ENCODE measurements at regions not wholly inside any gene's neighbourhood (a gene's known extent, or its start where the extent isn't known, plus 50 kb on each side); places are given as distances from the start of the nearest gene placed in this dataset.

DNA sequence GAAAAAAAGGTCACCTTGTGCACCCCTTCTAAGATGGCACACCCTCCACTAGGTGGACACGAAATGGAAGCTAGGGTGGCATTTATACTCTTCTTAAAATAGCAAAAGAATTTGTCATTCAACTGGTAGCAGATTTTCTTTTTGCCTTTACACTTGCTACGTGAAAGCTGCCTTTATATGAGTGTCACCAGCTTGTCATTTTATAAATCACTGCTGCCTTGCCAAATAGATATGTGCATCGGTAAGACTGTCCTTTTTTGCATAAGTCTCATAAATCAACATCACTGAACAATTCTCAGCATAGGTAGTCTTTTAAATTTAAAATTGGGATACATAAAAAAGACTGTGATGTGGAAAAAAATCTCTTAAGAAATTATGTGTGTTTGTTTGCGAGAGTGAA is 764.1 kb downstream of the TDRD15 start:
- no peak for TF ChIP-seq EZH2phosphoT487 (conservative IDR thresholded peaks at IDR 0.05; ENCODE audit: low read length)
- TF ChIP-seq, protein P1, sequence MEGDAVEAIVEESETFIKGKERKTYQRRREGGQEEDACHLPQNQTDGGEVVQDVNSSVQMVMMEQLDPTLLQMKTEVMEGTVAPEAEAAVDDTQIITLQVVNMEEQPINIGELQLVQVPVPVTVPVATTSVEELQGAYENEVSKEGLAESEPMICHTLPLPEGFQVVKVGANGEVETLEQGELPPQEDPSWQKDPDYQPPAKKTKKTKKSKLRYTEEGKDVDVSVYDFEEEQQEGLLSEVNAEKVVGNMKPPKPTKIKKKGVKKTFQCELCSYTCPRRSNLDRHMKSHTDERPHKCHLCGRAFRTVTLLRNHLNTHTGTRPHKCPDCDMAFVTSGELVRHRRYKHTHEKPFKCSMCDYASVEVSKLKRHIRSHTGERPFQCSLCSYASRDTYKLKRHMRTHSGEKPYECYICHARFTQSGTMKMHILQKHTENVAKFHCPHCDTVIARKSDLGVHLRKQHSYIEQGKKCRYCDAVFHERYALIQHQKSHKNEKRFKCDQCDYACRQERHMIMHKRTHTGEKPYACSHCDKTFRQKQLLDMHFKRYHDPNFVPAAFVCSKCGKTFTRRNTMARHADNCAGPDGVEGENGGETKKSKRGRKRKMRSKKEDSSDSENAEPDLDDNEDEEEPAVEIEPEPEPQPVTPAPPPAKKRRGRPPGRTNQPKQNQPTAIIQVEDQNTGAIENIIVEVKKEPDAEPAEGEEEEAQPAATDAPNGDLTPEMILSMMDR (IDR thresholded peaks at IDR 0.05; ENCODE audit: insufficient read depth, low read length, poor library complexity, severe bottlenecking), result no peak
- Histone ChIP-seq H3K9ac (ENCODE audit: low read length) (no peak overlapping the region), H2AFZ (ENCODE audit: low read depth, low read length, severe bottlenecking) (no peak overlapping the region), H3K4me2 (ENCODE audit: low read depth, low read length, poor library complexity, severe bottlenecking) (no peak overlapping the region), H3K36me3 (ENCODE audit: low read length) (no peaks in the 10 kb centered on the region), H3K9me3 (ENCODE audit: insufficient read depth, low read length) (no peaks in the 10 kb centered on the region), H3K27ac (ENCODE audit: low read depth, low read length) (no peak overlapping the region), H3K79me2 (ENCODE audit: insufficient read depth, low read length) (no peaks in the 10 kb centered on the region), H3F3A (ENCODE audit: insufficient read depth) (no peaks in the 10 kb centered on the region), H4K20me1 (ENCODE audit: low read depth, low read length) (no peaks in the 10 kb centered on the region), H3K27me3 (ENCODE audit: low read length) (no peaks in the 10 kb centered on the region), H3K4me3 (ENCODE audit: insufficient read depth, low read length, poor library complexity, severe bottlenecking) (no peak overlapping the region), H3K9me2 (replicated peaks; ENCODE audit: insufficient read depth, low read length) (no peaks in the 10 kb centered on the region)

DNA sequence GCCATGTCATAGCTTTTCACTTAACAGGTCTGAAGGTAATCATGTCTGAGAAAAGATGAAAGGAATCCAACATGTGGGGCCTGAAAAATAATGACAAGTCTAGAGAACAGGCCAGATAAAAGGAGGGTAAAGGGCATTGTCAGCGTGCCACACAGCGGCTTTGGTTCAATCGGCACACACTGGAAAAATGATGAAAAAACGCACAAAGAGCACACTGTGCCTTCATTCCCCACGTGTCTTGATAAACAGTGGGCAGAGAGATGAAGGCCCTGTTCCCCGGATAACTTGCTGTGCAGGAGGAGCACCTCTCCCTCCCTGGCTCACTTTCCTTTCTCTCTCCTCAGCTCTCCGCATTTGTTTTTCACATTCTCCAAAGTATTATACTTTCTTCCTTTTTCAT is 766.3 kb downstream of the TDRD15 start:
- no peak overlapping the region for H2AFZ ChIP-seq (ENCODE audit: low read depth, low read length, severe bottlenecking)
- H3K27me3 ChIP-seq (ENCODE audit: low read length), result no peaks in the 10 kb centered on the region
- no peaks in the 10 kb centered on the region for H3K36me3 ChIP-seq (ENCODE audit: low read length)
- no peak overlapping the region for H3K27ac ChIP-seq (ENCODE audit: low read depth, low read length)
- no peaks in the 10 kb centered on the region for H3K9me2 ChIP-seq (replicated peaks; ENCODE audit: insufficient read depth, low read length)
- TF ChIP-seq, protein P1 (IDR thresholded peaks at IDR 0.05; ENCODE audit: insufficient read depth, low read length, poor library complexity, severe bottlenecking), result no peak
- TF ChIP-seq EZH2phosphoT487 (conservative IDR thresholded peaks at IDR 0.05; ENCODE audit: low read length), result no peak
- H4K20me1 ChIP-seq (ENCODE audit: low read depth, low read length), result no peaks in the 10 kb centered on the region
- no peaks in the 10 kb centered on the region for H3K9me3 ChIP-seq (ENCODE audit: insufficient read depth, low read length)
- H3F3A ChIP-seq (ENCODE audit: insufficient read depth), result no peaks in the 10 kb centered on the region
- no peak overlapping the region for H3K9ac ChIP-seq (ENCODE audit: low read length)
- no peaks in the 10 kb centered on the region for H3K79me2 ChIP-seq (ENCODE audit: insufficient read depth, low read length)
- no peak overlapping the region for H3K4me3 ChIP-seq (ENCODE audit: insufficient read depth, low read length, poor library complexity, severe bottlenecking)
- no peak overlapping the region for H3K4me2 ChIP-seq (ENCODE audit: low read depth, low read length, poor library complexity, severe bottlenecking)

DNA sequence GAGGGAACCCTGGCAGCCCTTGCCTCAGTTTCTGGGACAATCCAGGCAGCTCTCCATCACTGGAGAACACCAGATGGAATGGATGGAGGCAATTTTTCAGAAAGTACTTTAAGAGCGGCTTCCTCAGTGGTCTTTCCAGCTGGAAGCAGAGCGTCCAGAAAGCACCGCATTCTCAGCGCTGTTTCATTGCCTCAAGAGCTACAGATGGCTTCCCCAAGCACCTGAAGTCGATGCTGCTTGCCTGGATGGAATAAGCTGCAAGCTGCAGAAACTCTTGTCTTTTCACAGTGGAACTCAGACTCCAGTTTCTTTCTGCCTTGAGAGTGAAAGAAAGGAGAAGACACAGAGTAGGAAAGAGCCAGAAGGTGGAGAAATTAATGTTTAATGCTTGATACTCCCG is 766.9 kb downstream of the TDRD15 start:
- TF ChIP-seq EZH2phosphoT487 (conservative IDR thresholded peaks at IDR 0.05; ENCODE audit: low read length), result no peak
- TF ChIP-seq, protein P1 (IDR thresholded peaks at IDR 0.05; ENCODE audit: insufficient read depth, low read length, poor library complexity, severe bottlenecking), result no peak
- no peak overlapping the region for H3K4me3 ChIP-seq (ENCODE audit: insufficient read depth, low read length, poor library complexity, severe bottlenecking)
- no peak overlapping the region for H2AFZ ChIP-seq (ENCODE audit: low read depth, low read length, severe bottlenecking)

More for the DNA sequence above, 766.9 kb downstream of the TDRD15 start:
- no peak overlapping the region for H3K27ac ChIP-seq (ENCODE audit: low read depth, low read length)
- H3K9me3 ChIP-seq (ENCODE audit: insufficient read depth, low read length), result no peaks in the 10 kb centered on the region
- H3K79me2 ChIP-seq (ENCODE audit: insufficient read depth, low read length), result no peaks in the 10 kb centered on the region
- no peaks in the 10 kb centered on the region for H3F3A ChIP-seq (ENCODE audit: insufficient read depth)
- H3K27me3 ChIP-seq (ENCODE audit: low read length), result no peaks in the 10 kb centered on the region
- H3K36me3 ChIP-seq (ENCODE audit: low read length), result no peaks in the 10 kb centered on the region
- no peak overlapping the region for H3K4me2 ChIP-seq (ENCODE audit: low read depth, low read length, poor library complexity, severe bottlenecking)
- no peak overlapping the region for H3K9ac ChIP-seq (ENCODE audit: low read length)
- H3K9me2 ChIP-seq (replicated peaks; ENCODE audit: insufficient read depth, low read length), result no peaks in the 10 kb centered on the region
- H4K20me1 ChIP-seq (ENCODE audit: low read depth, low read length), result no peaks in the 10 kb centered on the region
